ENCODE measurements at regions not wholly inside any gene's neighbourhood (a gene's known extent, or its start where the extent isn't known, plus 50 kb on each side); places are given as distances from the start of the nearest gene placed in this dataset.

DNA sequence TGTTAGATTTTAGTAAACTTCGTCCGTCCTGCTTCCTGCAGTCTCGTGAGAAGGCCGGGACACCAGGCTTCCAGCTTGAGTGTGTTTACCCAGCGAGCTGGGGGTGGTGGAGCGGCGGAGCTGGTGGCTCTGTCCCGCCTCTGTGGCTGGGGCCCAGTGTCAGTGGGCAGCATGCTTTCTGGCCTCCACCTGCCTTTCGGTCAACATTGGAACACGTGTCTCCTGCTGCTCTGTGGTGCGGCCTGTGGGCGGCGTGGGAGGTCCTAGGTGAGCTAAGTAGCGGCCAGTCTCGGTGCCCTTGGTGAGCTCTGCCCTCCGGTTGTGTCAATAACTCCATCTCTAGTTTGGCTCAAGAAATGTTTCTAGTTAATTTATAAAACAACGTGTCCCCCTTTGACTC lies 125.9 kb downstream of the GADD45G start:
- Histone ChIP-seq H3K4me1 (ENCODE audit: control insufficient read depth, insufficient read depth, low read length) (no peaks in the 10 kb centered on the region), H3K4me2 (ENCODE audit: control insufficient read depth, insufficient read depth) (no peak overlapping the region), H3K27me3 (replicated peaks in 1 of 2; ENCODE audit: control insufficient read depth in 2 of 2, insufficient read depth in 2 of 2, low read length in 1 of 2) (no peaks in the 10 kb centered on the region; a peak in 1 of 4 replicates), H3K27ac (ENCODE audit: control insufficient read depth, insufficient read depth) (no peak overlapping the region), H3K9ac (ENCODE audit: control insufficient read depth, insufficient read depth, low read length) (no peak overlapping the region), H3K4me3 (no peak overlapping the region), H3K79me2 (ENCODE audit: control insufficient read depth, insufficient read depth, low read length) (no peaks in the 10 kb centered on the region), H4K20me1 (ENCODE audit: control insufficient read depth, insufficient read depth) (no peaks in the 10 kb centered on the region), H3K36me3 (ENCODE audit: control insufficient read depth in 2 of 2, insufficient read depth in 2 of 2, low read length in 1 of 2) (no peaks in the 10 kb centered on the region), H2AFZ (ENCODE audit: control insufficient read depth, low read depth, low read length) (no peak overlapping the region), H3K9me3 (replicated peaks; ENCODE audit: control insufficient read depth, insufficient read depth, low read length) (peaks cover 2% of the 10 kb centered on the region; the same call in 2 of the 3 replicates)
- in situ Hi-C loops (cut with MboI) = no loop called here
- no TSS peak for BruUV-seq (replicated peaks)
- ChIA-PET SMC1A (ENCODE audit: uncharacterized antibody, unreplicated experiment) (interaction anchor here (1.0 to 1.4 kb wide), 4 partner anchors 13 to 117 kb away, joined by 3 to 9 read pairs (median 3); no protein-coding TSS in a partner anchor), POLR2A (interaction anchor here (0.5 kb wide), 1 partner anchor 83 kb away, joined by 3 read pairs; no protein-coding TSS in a partner anchor), CTCF (interaction anchor here (1.0 to 1.1 kb wide), 2 partner anchors 10 to 54 kb away, joined by 4 to 6 read pairs; no protein-coding TSS in a partner anchor), RAD21 (ENCODE audit: unreplicated experiment) (interaction anchor here (0.8 to 2.1 kb wide), 3 partner anchors 11 to 29 kb away, joined by 3 to 7 read pairs (median 4); no protein-coding TSS in a partner anchor)
- DNase-seq (ENCODE audit: low read depth, low spot score) (no peak), ATAC-seq (peak; percentile 39; the same call in 2 of the 3 replicates), FAIRE-seq (no peak)
- WGBS (ENCODE audit: insufficient coverage, insufficient replicate concordance, low lambda C conversion rate, missing lambda C conversion rate) = 67% methylated on average over 17 of the region's 17 CpGs
- intact Hi-C loops (cut with micrococcal nuclease; ENCODE audit: unreplicated experiment) = no loop called here
- TF ChIP-seq RBBP5 (conservative IDR thresholded peaks at IDR 0.05) (no peak), CREB1 (IDR thresholded peaks at IDR 0.05; ENCODE audit: low read depth) (no peak), RELA (IDR thresholded peaks at IDR 0.05; ENCODE audit: borderline replicate concordance, partially characterized antibody) (no peak), LARP7 (IDR thresholded peaks at IDR 0.05) (no peak)

DNA sequence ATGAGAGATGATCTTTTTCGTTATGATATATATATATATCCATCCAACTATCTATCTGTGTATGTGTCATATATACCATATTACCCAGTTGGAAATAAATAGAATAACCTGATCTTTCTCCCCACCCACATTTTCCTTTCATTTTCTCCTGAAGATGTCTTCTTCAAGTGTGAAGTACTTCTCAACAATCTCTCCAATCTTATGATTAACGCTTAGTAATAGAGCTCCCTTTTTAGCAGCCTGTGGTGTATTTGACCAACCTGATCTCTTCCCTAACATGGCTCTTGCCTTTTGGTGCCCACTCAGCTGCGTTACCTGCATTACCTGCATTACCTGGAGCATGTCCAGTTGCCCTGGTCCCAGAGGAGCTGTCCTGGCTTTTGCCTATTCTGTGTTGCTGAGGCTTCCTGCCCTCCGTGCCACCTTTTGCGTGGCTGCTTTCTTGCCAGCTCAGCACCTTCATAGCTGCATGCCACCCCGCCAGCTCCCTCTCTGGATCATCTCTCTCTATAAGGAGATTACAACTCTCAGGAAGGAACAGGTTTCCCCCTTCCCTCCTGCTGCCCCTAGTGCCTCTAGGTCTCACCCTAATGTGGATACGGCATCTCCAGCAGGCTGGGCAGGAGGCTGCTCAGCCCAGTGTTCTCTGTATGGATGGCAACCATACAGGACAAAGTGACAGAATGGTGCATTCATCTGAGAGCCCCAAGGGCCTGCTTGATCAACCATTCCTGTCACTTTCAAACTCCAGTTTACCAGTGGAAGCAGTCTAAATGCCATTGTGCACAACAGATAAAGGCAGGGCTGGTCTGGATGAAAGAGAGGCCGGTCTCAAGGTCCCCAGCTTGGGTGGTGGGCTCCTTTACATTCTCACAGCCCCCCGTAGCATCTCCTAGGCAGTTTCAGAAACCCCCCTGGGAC lies 126.7 kb downstream of the GADD45G start:
- no peaks in the 10 kb centered on the region for H4K20me1 ChIP-seq (ENCODE audit: control insufficient read depth, insufficient read depth)
- H3K27me3 ChIP-seq (replicated peaks in 1 of 2; ENCODE audit: control insufficient read depth in 2 of 2, insufficient read depth in 2 of 2, low read length in 1 of 2) = no peaks in the 10 kb centered on the region; a peak in 2 of 4 replicates
- 41% methylated on average over 9 of the region's 9 CpGs for WGBS (ENCODE audit: insufficient coverage, insufficient replicate concordance, low lambda C conversion rate, missing lambda C conversion rate)
- ChIA-PET SMC1A (ENCODE audit: uncharacterized antibody, unreplicated experiment) (interaction anchor here (0.6 to 1.5 kb wide), 7 partner anchors 12 to 558 kb away, joined by 3 to 9 read pairs (median 3); no protein-coding TSS in a partner anchor), RAD21 (ENCODE audit: unreplicated experiment) (interaction anchor here (0.8 to 2.1 kb wide), 3 partner anchors 12 to 30 kb away, joined by 3 to 7 read pairs (median 4); no protein-coding TSS in a partner anchor), POLR2A (interaction anchor here (0.5 kb wide), 1 partner anchor 82 kb away, joined by 3 read pairs; no protein-coding TSS in a partner anchor), CTCF (interaction anchor here (0.5 to 1.1 kb wide), 3 partner anchors 11 to 53 kb away, joined by 3 to 6 read pairs (median 4); no protein-coding TSS in a partner anchor)
- H2AFZ ChIP-seq (ENCODE audit: control insufficient read depth, low read depth, low read length) = no peak overlapping the region
- no peaks in the 10 kb centered on the region for H3K79me2 ChIP-seq (ENCODE audit: control insufficient read depth, insufficient read depth, low read length)
- BruUV-seq (replicated peaks) = no TSS peak
- H3K27ac ChIP-seq (ENCODE audit: control insufficient read depth, insufficient read depth) = no peak overlapping the region
- H3K4me2 ChIP-seq (ENCODE audit: control insufficient read depth, insufficient read depth) = no peak overlapping the region
- intact Hi-C loops (cut with micrococcal nuclease; ENCODE audit: unreplicated experiment) = no loop called here
- no peaks in the 10 kb centered on the region for H3K36me3 ChIP-seq (ENCODE audit: control insufficient read depth in 2 of 2, insufficient read depth in 2 of 2, low read length in 1 of 2)
- ATAC-seq (no peak; the same call in 2 of the 3 replicates), DNase-seq (ENCODE audit: low read depth, low spot score) (no peak), FAIRE-seq (no peak)
- H3K9me3 ChIP-seq (replicated peaks; ENCODE audit: control insufficient read depth, insufficient read depth, low read length) = no peaks in the 10 kb centered on the region; the same call in 2 of the 3 replicates
- in situ Hi-C loops (cut with MboI) = no loop called here
- no peak overlapping the region for H3K9ac ChIP-seq (ENCODE audit: control insufficient read depth, insufficient read depth, low read length)
- H3K4me1 ChIP-seq (ENCODE audit: control insufficient read depth, insufficient read depth, low read length) = no peaks in the 10 kb centered on the region
- no peak overlapping the region for H3K4me3 ChIP-seq
- TF ChIP-seq YBX1 (IDR thresholded peaks at IDR 0.05) = no peak
- no peak for TF ChIP-seq MTA3 (IDR thresholded peaks at IDR 0.05; ENCODE audit: borderline replicate concordance, low read length)
- TF ChIP-seq SREBF1 (IDR thresholded peaks at IDR 0.05; ENCODE audit: low read length) = no peak
- TF ChIP-seq, protein P1, sequence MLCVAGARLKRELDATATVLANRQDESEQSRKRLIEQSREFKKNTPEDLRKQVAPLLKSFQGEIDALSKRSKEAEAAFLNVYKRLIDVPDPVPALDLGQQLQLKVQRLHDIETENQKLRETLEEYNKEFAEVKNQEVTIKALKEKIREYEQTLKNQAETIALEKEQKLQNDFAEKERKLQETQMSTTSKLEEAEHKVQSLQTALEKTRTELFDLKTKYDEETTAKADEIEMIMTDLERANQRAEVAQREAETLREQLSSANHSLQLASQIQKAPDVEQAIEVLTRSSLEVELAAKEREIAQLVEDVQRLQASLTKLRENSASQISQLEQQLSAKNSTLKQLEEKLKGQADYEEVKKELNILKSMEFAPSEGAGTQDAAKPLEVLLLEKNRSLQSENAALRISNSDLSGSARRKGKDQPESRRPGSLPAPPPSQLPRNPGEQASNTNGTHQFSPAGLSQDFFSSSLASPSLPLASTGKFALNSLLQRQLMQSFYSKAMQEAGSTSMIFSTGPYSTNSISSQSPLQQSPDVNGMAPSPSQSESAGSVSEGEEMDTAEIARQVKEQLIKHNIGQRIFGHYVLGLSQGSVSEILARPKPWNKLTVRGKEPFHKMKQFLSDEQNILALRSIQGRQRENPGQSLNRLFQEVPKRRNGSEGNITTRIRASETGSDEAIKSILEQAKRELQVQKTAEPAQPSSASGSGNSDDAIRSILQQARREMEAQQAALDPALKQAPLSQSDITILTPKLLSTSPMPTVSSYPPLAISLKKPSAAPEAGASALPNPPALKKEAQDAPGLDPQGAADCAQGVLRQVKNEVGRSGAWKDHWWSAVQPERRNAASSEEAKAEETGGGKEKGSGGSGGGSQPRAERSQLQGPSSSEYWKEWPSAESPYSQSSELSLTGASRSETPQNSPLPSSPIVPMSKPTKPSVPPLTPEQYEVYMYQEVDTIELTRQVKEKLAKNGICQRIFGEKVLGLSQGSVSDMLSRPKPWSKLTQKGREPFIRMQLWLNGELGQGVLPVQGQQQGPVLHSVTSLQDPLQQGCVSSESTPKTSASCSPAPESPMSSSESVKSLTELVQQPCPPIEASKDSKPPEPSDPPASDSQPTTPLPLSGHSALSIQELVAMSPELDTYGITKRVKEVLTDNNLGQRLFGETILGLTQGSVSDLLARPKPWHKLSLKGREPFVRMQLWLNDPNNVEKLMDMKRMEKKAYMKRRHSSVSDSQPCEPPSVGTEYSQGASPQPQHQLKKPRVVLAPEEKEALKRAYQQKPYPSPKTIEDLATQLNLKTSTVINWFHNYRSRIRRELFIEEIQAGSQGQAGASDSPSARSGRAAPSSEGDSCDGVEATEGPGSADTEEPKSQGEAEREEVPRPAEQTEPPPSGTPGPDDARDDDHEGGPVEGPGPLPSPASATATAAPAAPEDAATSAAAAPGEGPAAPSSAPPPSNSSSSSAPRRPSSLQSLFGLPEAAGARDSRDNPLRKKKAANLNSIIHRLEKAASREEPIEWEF (IDR thresholded peaks at IDR 0.05; ENCODE audit: insufficient replicate concordance, low read depth, low read length) = no peak
